Skeletal muscle tissue (tissue), 3 donors: ENCODE measurements at regions not wholly inside any gene's neighbourhood (a gene's known extent, or its start where the extent isn't known, plus 50 kb on each side); places are given as distances from the start of the nearest gene placed in this dataset.

Source experiments
- H3K27ac ChIP-seq: one replicate; pipeline ENCODE4 v1.7.0; 2013; ENCODE audit warnings: mild to moderate bottlenecking, low read depth, low read length, inconsistent platforms
- H3K27me3 ChIP-seq, 3 donors: one replicate each; pipeline ENCODE4 v1.7.0; 2013; ENCODE audit warnings: low read length in 3 of 3; ENCODE audit not compliant: control insufficient read depth in 3 of 3, insufficient read depth in 3 of 3
- H3K36me3 ChIP-seq, 3 donors: one replicate each; pipeline ENCODE4 v1.7.0; 2013; ENCODE audit warnings: low read length in 3 of 3; ENCODE audit not compliant: control insufficient read depth in 3 of 3, insufficient read depth in 3 of 3
- H3K4me1 ChIP-seq, 3 donors: one replicate each; pipeline ENCODE4 v1.7.0; 2013; ENCODE audit warnings: low read length in 3 of 3, mild to moderate bottlenecking in 3 of 3; ENCODE audit not compliant: control insufficient read depth in 3 of 3, insufficient read depth in 3 of 3
- H3K4me3 ChIP-seq, 3 donors: one replicate each; pipeline ENCODE4 v1.7.0; 2013; ENCODE audit warnings: low read length in 3 of 3
- H3K9ac ChIP-seq, 3 donors: one replicate each; pipeline ENCODE4 v1.7.0; 2013; ENCODE audit warnings: low read length in 3 of 3, mild to moderate bottlenecking in 3 of 3, moderate library complexity in 2 of 3, low read depth in 1 of 3
- H3K9me3 ChIP-seq, 3 donors: one replicate each; pipeline ENCODE4 v1.7.0; 2013; ENCODE audit warnings: low read length in 3 of 3; ENCODE audit not compliant: control insufficient read depth in 3 of 3
- donor health status: Osteomylitis.

DNA sequence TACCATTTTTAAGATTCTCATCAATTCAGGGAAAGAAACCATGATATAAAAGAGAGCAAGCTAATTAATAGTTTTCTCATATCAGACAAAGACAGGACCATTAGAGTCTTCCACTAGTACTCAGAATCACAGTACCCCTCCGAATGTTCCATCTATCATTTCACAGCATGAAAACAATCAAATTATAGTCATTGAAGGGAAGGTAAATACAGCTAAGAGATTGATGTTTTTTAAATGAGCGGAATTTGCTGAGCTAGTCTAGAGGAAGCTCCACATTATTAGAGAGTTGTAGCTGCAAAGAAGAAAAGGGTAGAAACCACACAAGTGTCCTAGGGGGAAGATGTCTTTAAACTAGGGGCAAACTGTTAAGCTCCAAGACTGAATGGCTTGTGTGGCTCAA is 808.9 kb downstream of the CDH11 start:
- Histone ChIP-seq H3K4me1 (no peaks in the 10 kb centered on the region), H3K27ac (no peak overlapping the region), H3K4me3 (no peak overlapping the region), H3K9me3 (peaks cover 0 to 5% (median 0%) of the 10 kb centered on the region in 3 donors), H3K36me3 (no peaks in the 10 kb centered on the region), H3K27me3 (no peaks in the 10 kb centered on the region), H3K9ac (no peak overlapping the region)

DNA sequence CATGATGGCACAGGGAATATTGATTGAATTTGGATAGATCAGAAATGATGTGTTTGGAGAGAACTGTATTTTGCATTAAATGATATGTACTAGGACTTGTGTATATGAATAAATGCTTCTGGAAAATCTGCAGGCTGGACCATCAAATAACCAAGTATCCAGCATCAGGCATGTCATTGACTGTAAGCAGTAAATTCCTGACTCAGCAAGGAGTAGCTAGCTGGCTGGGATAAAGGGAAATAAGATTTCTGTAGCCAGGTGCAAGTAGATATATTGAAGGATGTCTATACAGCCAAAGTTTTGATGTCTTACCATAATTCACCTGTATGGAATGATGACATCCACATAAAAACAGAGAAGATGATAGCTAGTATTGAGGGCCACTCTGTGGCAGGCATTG is 809.6 kb downstream of the CDH11 start:
- no peak overlapping the region for H3K9ac ChIP-seq
- H3K36me3 ChIP-seq, result no peaks in the 10 kb centered on the region
- no peaks in the 10 kb centered on the region for H3K27me3 ChIP-seq
- peaks cover 0 to 5% (median 0%) of the 10 kb centered on the region in 3 donors for H3K9me3 ChIP-seq
- H3K4me1 ChIP-seq, result no peaks in the 10 kb centered on the region
- H3K27ac ChIP-seq, result no peak overlapping the region
- H3K4me3 ChIP-seq, result no peak overlapping the region

DNA sequence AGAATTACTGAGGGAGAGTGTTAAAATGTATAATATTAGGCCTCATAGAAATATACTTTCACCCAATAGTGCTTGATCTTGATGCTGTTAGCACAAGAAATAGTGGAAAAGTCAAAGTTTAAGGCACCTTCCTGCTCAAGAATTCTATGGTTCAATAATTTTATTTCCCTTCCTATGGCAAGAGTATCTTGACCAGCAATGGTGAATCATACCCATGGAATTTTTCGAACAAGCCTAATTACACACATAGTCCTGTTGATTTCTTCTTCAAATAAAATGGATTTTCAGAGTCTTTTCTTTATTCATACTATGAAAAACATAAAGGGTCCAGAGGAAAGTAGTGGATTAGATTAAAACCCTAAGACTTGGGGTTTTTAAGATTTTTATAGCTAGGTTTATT is 810.6 kb downstream of the CDH11 start:
- no peaks in the 10 kb centered on the region for H3K4me1 ChIP-seq
- no peak overlapping the region for H3K4me3 ChIP-seq
- no peak overlapping the region for H3K27ac ChIP-seq
- H3K9ac ChIP-seq, result no peak overlapping the region
- peaks cover 0 to 2% (median 0%) of the 10 kb centered on the region in 3 donors for H3K27me3 ChIP-seq
- H3K9me3 ChIP-seq, result peaks cover 0 to 5% (median 0%) of the 10 kb centered on the region in 3 donors
- H3K36me3 ChIP-seq, result no peaks in the 10 kb centered on the region

DNA sequence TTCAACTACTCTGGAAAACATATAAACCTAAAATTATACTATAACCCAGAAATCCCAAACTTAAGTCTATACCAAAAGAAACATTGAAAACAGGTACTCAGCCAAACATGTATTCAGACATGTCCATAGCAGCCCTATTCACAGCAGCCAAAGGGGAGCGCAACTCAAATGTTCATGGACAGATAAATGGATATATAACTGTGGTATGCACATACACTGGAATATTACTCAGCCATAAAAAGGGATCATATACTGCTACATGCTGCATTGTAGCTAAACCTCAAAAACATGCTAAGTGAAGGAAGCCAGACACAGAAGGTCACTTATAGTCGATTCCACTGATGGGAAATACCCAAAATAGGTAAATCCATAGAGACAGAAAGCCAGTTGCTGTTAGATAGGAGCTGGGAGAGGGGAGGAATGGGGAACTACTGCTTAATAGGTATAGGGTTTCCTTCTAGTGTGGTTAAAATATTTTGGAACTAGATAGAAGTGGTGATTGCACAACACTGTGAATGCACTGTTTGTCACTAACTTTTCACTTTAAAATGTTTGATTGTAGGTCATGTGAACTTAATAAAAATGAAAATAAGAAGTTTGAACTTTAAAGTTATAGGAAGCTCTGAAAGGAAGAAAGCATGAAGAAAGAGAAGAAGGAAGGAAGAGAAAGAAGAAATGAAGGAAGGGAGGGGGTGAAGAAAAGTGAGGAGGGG is 812.3 kb downstream of the CDH11 start:
- Histone ChIP-seq H3K36me3 (no peaks in the 10 kb centered on the region), H3K9me3 (peaks cover 0 to 5% (median 0%) of the 10 kb centered on the region in 3 donors), H3K4me1 (no peaks in the 10 kb centered on the region), H3K4me3 (no peak overlapping the region), H3K27me3 (peaks cover 0 to 2% (median 0%) of the 10 kb centered on the region in 3 donors), H3K27ac (no peak overlapping the region), H3K9ac (no peak overlapping the region)

DNA sequence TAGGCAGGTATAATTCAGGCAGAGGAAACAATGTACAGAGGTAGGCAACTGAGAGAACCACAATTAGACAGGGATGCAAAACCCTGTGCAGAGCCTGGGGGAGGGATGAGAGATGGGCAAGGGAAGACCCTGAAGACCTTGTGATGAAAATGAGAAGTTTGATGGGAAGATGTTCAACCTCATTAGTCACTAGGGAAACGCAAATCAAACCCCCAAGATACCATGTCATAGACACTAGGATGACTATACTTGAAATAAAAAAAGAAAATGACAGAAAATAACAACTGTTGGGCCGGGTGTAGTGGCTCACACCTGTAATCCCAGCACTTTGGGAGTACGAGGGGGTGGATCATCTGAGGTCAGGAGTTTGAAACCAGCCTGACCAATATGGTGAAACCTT is 813.1 kb downstream of the CDH11 start:
- H3K27ac ChIP-seq, result no peak overlapping the region
- H3K4me3 ChIP-seq, result no peak overlapping the region
- H3K36me3 ChIP-seq, result no peaks in the 10 kb centered on the region
- peaks cover 0 to 5% (median 0%) of the 10 kb centered on the region in 3 donors for H3K9me3 ChIP-seq
- no peaks in the 10 kb centered on the region for H3K4me1 ChIP-seq
- peaks cover 0 to 2% (median 0%) of the 10 kb centered on the region in 3 donors for H3K27me3 ChIP-seq
- H3K9ac ChIP-seq, result no peak overlapping the region

DNA sequence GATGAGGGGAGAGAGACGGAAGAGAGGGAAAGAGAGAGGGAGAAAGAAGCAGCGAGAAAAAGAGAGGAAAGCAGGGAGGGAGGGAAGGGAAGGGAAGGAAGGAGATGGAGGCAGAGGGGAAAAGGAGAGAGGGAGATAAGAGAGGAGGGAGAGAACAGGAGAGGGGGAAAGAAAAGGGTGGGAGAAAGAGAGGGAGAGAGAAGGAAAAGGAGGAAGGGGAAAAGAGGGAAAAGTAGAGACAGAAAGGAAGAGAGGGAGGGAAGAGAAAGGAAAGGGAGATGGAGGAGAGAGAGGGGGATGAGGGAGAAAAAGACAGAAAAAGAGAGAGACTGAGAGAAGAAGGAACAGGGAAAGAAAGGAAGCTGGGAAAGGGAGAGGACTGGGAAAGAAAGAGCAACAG is 814.4 kb downstream of the CDH11 start:
- Histone ChIP-seq H3K27me3 (peaks cover 0 to 2% (median 0%) of the 10 kb centered on the region in 3 donors), H3K4me3 (no peak overlapping the region), H3K9me3 (peaks cover 0 to 5% (median 0%) of the 10 kb centered on the region in 3 donors), H3K9ac (no peak overlapping the region), H3K36me3 (no peaks in the 10 kb centered on the region), H3K4me1 (no peaks in the 10 kb centered on the region), H3K27ac (no peak overlapping the region)

DNA sequence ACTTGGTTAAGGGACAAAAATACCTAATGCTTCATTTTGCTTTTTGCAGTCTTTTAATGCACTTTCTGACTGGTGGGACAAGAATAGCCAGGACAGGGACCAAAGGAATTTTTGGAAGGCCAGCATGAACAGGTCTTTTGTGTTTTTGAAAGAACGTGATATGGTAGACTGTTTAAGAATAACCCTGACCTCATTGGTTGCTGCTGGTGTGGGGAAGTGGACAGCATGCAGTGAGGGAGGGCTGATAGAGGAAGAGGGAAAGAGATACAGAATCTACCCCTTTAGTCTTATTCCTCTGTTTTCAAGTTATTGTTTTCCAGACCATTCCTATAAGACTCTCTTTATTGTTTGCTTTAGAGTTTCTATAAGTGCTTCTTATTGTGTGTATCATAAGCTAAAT is 816.2 kb downstream of the CDH11 start:
- no peak overlapping the region for H3K4me3 ChIP-seq
- H3K36me3 ChIP-seq, result no peaks in the 10 kb centered on the region
- no peak overlapping the region for H3K27ac ChIP-seq
- H3K27me3 ChIP-seq, result peaks cover 0 to 2% (median 0%) of the 10 kb centered on the region in 3 donors
- H3K9me3 ChIP-seq, result peaks cover 0 to 5% (median 0%) of the 10 kb centered on the region in 3 donors
- no peaks in the 10 kb centered on the region for H3K4me1 ChIP-seq
- no peak overlapping the region for H3K9ac ChIP-seq

DNA sequence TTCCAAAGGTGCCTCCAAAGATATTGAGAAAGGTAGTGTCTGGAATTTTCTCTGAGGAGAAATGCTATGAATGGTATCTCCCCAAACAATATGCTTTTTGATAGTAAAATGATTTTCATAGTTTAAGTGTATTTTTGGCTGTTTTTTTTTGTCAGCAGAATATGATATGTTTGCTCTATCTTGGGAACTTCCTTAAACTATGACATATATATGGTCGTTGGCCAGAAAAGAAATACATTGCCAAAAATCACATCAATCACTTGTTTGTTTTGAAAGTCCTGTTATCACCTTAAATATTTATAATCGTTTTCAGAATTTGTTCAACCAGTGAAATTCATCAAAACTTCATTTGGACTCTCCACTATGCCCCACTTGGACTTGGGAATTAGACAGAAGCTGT is 816.9 kb downstream of the CDH11 start:
- H3K9me3 ChIP-seq, result peaks cover 0 to 5% (median 0%) of the 10 kb centered on the region in 3 donors
- H3K36me3 ChIP-seq, result no peaks in the 10 kb centered on the region
- no peak overlapping the region for H3K27ac ChIP-seq
- no peak overlapping the region for H3K4me3 ChIP-seq
- H3K9ac ChIP-seq, result no peak overlapping the region
- peaks cover 0 to 2% (median 0%) of the 10 kb centered on the region in 3 donors for H3K27me3 ChIP-seq
- H3K4me1 ChIP-seq, result no peaks in the 10 kb centered on the region

DNA sequence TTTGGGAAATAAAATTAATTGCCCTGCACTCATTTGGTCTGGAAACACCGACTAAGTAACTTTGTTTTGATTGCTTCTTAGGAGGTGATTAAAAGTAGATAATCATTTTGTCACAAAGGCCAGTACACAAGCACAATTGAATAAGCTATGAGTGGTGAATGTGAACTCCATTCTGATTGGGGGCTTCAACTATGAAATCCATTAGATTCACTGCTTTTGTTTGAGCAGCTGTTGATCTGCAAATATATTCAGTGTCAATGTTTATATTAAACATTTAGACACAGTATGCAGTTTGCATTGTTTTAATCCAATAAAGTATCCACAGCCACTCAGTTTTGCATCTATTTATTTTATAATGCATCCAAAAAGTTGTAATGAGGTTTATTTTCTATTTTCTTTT is 817.5 kb downstream of the CDH11 start:
- Histone ChIP-seq H3K9me3 (peaks cover 0 to 2% (median 0%) of the 10 kb centered on the region in 3 donors), H3K4me1 (no peaks in the 10 kb centered on the region), H3K4me3 (no peak overlapping the region), H3K27ac (no peak overlapping the region), H3K27me3 (peaks cover 0 to 2% (median 0%) of the 10 kb centered on the region in 3 donors), H3K9ac (no peak overlapping the region), H3K36me3 (no peaks in the 10 kb centered on the region)

DNA sequence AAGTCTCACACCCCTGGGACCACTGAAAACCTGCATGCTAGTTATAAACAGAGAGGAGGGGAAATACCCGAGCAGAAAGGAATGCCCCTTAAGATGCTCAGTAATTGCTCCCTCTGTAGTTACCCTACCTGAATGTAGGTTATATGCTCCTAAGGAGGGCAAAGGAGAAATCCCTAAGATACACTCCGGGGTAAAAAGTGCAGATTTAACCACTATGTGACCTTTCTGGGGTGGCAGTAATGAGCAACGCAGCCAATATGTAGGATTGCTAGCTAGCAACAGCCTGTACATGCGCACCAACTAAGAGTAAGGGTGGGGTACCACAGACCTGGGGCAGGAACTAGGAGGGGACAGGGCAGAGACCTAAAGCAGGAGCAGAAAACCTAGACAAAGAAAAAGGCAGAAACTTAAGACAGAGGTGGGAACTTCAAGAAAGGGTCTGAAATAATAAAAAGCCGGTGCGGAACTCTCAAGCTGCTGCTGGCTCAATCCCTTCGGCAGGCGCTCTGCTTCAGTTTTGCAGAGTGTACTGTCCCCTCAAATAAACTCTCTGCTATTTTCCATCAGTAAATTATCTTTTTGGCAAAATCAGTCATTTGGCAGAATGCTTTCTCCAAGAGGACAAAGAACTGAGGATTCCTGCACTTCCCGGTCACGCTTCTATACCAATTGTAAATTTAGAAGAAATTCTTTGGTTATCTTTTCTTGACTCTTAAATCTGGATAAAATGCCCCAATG is 823.8 kb downstream of the CDH11 start:
- Histone ChIP-seq H3K27ac (no peak overlapping the region), H3K9me3 (no peaks in the 10 kb centered on the region), H3K9ac (no peak overlapping the region), H3K27me3 (no peaks in the 10 kb centered on the region), H3K36me3 (no peaks in the 10 kb centered on the region), H3K4me1 (no peaks in the 10 kb centered on the region), H3K4me3 (no peak overlapping the region)
